Panc1 (cell line): ENCODE measurements at regions not wholly inside any gene's neighbourhood (a gene's known extent, or its start where the extent isn't known, plus 50 kb on each side); places are given as distances from the start of the nearest gene placed in this dataset.

Experiments used
- ATAC-seq: fragments of 200-7000 bp; cut with Tn5 transposase; 2 replicates; pipeline ENCODE4 v1.9.1; 2020; ENCODE audit warnings: mild to moderate bottlenecking, moderate library complexity
- BruUV-seq: library from RNA; stranded (reverse); fragments of 400-500 nt; replicated peaks from 2 replicates; lab custom pipeline; 2021; lab: Mats Ljungman, UMichigan
- CTCF ChIA-PET: fragments of 300-600 bp; sonication (Branson Sonifier 250); formaldehyde crosslinking; loops from one replicate; lab custom pipeline; 2022; ENCODE audit warnings: antibody characterized with exemption; lab: Charles Lee
- POLR2A ChIA-PET: fragments of 300-600 bp; sonication (Branson Sonifier 250); formaldehyde crosslinking; loops from one replicate; lab custom pipeline; 2022; ENCODE audit warnings: antibody characterized with exemption; lab: Charles Lee
- DNase-seq: peaks from one replicate; pipeline ENCODE4 v3.0.0-alpha.2; 2010; ENCODE audit warnings: low read depth, low spot score
- H3K27ac ChIP-seq: 2 replicates; pipeline ENCODE4 v1.5.1; 2011; ENCODE audit warnings: mild to moderate bottlenecking, low read length, inconsistent platforms
- H3K27me3 ChIP-seq: fragments of 200-500 bp; sonication (Bioruptor generic); 2 replicates; pipeline ENCODE4 v1.6.0; 2014; ENCODE audit warnings: low read length, inconsistent platforms; ENCODE audit not compliant: control insufficient read depth, insufficient read depth
- H3K36me3 ChIP-seq: fragments of 200-500 bp; sonication (Bioruptor generic); 2 replicates; pipeline ENCODE4 v1.5.1; 2014; ENCODE audit warnings: inconsistent platforms, mild to moderate bottlenecking, low read length, moderate library complexity; ENCODE audit not compliant: control insufficient read depth, insufficient read depth
- H3K4me1 ChIP-seq: 2 replicates; pipeline ENCODE4 v1.5.1; 2011; ENCODE audit warnings: inconsistent platforms, mild to moderate bottlenecking, low read length, moderate library complexity; ENCODE audit not compliant: control insufficient read depth, insufficient read depth
- H3K4me3 ChIP-seq, 2 experiments: 2 replicates each; pipeline ENCODE4 v1.5.1; 2011 to 2012; ENCODE audit warnings: low read depth in 2 of 2, low read length in 2 of 2, mild to moderate bottlenecking in 2 of 2, inconsistent platforms in 1 of 2, moderate library complexity in 1 of 2
- H3K9me3 ChIP-seq: fragments of 200-500 bp; sonication (Bioruptor generic); 2 replicates; pipeline ENCODE4 v1.5.1; 2014; ENCODE audit warnings: low read depth, mild to moderate bottlenecking, inconsistent platforms, low read length, moderate library complexity; ENCODE audit not compliant: control insufficient read depth, insufficient read depth
- POLR2AphosphoS5 ChIP-seq: IDR thresholded peaks from 2 replicates; pipeline ENCODE4 v1.6.1; 2012; ENCODE audit warnings: mild to moderate bottlenecking, low read depth, low read length, moderate library complexity
- SIN3A ChIP-seq: IDR thresholded peaks from 2 replicates; pipeline ENCODE4 v1.6.1; 2012; ENCODE audit warnings: low read depth, mild to moderate bottlenecking, low read length, moderate library complexity, borderline replicate concordance; ENCODE audit not compliant: insufficient read depth
- TCF7L2 ChIP-seq: IDR thresholded peaks from 2 replicates; pipeline ENCODE4 v1.6.1; 2011; ENCODE audit warnings: mild to moderate bottlenecking, low read depth, low read length, inconsistent platforms
- in situ Hi-C: cut with HindIII; loops from 2 replicates; pipeline ENCODE4 v1.10.0; 2016; ENCODE audit warnings: low sequenced_read_pairs, low pct_unique_long_range_greater_than_20kb
- intact Hi-C: fragments of 100-400 bp; cut with micrococcal nuclease; formaldehyde crosslinking; loops from one replicate; pipeline ENCODE4 v1.10.0; 2022; ENCODE audit not compliant: unreplicated experiment
- TF ChIP-seq, protein P1 (sequence below): fragments of 450-650 bp; IDR thresholded peaks from 2 replicates; pipeline ENCODE4 v1.5.1; 2017; ENCODE audit warnings: mild to moderate bottlenecking
- TF ChIP-seq, protein P2 (sequence below), 2 experiments: IDR thresholded peaks; 2 replicates each; pipeline ENCODE4 v1.6.1; 2011 to 2012; ENCODE audit warnings: low read depth in 2 of 2, control low read depth in 1 of 2, low read length in 1 of 2, mild to moderate bottlenecking in 1 of 2, moderate library complexity in 1 of 2; ENCODE audit not compliant: insufficient read depth in 1 of 2

DNA sequence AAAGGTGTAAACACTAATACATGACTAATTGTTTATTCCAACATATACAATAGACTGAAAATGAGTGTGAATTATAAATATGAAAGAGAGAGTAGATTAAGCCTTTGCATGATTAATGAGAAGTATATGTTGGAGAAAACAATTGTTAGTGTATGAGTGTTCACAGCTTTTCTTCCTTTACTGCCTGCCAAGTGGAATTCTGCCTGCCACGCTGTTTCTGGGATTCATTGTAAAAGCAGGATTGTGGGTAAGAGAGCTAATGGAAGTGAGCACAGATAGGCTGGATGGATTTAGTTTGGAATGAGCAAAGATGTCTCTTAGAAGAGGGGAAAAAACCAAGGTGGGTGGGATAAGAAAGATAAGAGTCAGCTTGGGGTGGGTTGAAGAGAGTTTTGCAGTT is 129.6 kb upstream of the NMUR2 start:
- Histone ChIP-seq H3K9me3 (no peaks in the 10 kb centered on the region), H3K4me3 (no peak overlapping the region), H3K36me3 (no peaks in the 10 kb centered on the region), H3K27me3 (peaks cover 2% of the 10 kb centered on the region; the same call in 1 of the 2 replicates), H3K4me1 (no peaks in the 10 kb centered on the region), H3K27ac (no peak overlapping the region)
- intact Hi-C loops (loop anchor here (10.0 kb wide), 1 partner anchor 610 kb away; no protein-coding TSS in a partner anchor), in situ Hi-C loops (no loop called here)
- TF ChIP-seq SIN3A (no peak), POLR2AphosphoS5 (no peak), TCF7L2 (no peak)
- TF ChIP-seq, protein P1, sequence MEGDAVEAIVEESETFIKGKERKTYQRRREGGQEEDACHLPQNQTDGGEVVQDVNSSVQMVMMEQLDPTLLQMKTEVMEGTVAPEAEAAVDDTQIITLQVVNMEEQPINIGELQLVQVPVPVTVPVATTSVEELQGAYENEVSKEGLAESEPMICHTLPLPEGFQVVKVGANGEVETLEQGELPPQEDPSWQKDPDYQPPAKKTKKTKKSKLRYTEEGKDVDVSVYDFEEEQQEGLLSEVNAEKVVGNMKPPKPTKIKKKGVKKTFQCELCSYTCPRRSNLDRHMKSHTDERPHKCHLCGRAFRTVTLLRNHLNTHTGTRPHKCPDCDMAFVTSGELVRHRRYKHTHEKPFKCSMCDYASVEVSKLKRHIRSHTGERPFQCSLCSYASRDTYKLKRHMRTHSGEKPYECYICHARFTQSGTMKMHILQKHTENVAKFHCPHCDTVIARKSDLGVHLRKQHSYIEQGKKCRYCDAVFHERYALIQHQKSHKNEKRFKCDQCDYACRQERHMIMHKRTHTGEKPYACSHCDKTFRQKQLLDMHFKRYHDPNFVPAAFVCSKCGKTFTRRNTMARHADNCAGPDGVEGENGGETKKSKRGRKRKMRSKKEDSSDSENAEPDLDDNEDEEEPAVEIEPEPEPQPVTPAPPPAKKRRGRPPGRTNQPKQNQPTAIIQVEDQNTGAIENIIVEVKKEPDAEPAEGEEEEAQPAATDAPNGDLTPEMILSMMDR, result no peak
- TF ChIP-seq, protein P2, sequence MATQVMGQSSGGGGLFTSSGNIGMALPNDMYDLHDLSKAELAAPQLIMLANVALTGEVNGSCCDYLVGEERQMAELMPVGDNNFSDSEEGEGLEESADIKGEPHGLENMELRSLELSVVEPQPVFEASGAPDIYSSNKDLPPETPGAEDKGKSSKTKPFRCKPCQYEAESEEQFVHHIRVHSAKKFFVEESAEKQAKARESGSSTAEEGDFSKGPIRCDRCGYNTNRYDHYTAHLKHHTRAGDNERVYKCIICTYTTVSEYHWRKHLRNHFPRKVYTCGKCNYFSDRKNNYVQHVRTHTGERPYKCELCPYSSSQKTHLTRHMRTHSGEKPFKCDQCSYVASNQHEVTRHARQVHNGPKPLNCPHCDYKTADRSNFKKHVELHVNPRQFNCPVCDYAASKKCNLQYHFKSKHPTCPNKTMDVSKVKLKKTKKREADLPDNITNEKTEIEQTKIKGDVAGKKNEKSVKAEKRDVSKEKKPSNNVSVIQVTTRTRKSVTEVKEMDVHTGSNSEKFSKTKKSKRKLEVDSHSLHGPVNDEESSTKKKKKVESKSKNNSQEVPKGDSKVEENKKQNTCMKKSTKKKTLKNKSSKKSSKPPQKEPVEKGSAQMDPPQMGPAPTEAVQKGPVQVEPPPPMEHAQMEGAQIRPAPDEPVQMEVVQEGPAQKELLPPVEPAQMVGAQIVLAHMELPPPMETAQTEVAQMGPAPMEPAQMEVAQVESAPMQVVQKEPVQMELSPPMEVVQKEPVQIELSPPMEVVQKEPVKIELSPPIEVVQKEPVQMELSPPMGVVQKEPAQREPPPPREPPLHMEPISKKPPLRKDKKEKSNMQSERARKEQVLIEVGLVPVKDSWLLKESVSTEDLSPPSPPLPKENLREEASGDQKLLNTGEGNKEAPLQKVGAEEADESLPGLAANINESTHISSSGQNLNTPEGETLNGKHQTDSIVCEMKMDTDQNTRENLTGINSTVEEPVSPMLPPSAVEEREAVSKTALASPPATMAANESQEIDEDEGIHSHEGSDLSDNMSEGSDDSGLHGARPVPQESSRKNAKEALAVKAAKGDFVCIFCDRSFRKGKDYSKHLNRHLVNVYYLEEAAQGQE (IDR thresholded peaks at IDR 0.05; ENCODE audit: insufficient read depth in 1 of 2, low read depth in 2 of 2, low read length in 1 of 2), result no peak
- BruUV-seq, result no TSS peak
- ATAC-seq, result no peak
- ChIA-PET CTCF (no interaction called here), POLR2A (no interaction called here)
- no peak for DNase-seq

DNA sequence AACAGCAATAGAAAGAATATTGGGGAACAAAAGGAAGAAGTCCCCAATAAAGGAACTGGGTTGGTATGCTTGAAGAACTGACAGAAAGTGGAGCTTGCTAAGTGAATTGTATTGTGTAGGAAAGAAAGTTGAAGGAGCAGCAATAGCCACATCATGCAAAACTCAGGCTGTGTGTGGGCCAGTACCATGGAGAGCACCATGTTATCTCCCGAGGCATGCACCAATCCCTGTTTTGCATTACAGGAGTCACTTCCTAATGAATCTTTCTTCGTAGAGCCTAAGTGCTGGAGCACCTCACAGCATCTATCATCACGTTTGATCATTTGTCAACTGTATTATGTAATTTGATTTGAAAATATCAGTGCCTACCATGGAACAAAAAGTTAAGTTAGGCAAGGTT is 137.7 kb upstream of the NMUR2 start:
- TF ChIP-seq, protein P2 (IDR thresholded peaks at IDR 0.05; ENCODE audit: insufficient read depth in 1 of 2, low read depth in 2 of 2, low read length in 1 of 2), result peak; percentile 74
- no peak for TF ChIP-seq TCF7L2
- in situ Hi-C loops (no loop called here), intact Hi-C loops (no loop called here)
- BruUV-seq, result no TSS peak
- POLR2A ChIA-PET, result no interaction called here
- no peak overlapping the region for H3K27ac ChIP-seq
- CTCF ChIA-PET, result interaction anchor here (0.6 kb wide), 1 partner anchor 1222 kb away, joined by 3 read pairs; no protein-coding TSS in a partner anchor
- H3K4me1 ChIP-seq, result no peaks in the 10 kb centered on the region
- H3K27me3 ChIP-seq, result no peaks in the 10 kb centered on the region
- H3K36me3 ChIP-seq, result no peaks in the 10 kb centered on the region
- no peaks in the 10 kb centered on the region for H3K9me3 ChIP-seq
- ATAC-seq (no peak), DNase-seq (no peak)
- H3K4me3 ChIP-seq, result no peak overlapping the region
